PFSK-1 (cell line): ENCODE measurements at regions not wholly inside any gene's neighbourhood (a gene's known extent, or its start where the extent isn't known, plus 50 kb on each side); places are given as distances from the start of the nearest gene placed in this dataset.

Experiments used
- FOXP2 ChIP-seq: optimal IDR thresholded peaks from 2 replicates; pipeline ENCODE3; 2011; ENCODE audit warnings: borderline replicate concordance, control low read depth, inconsistent platforms; ENCODE audit not compliant: insufficient read depth; ENCODE audit errors: extremely low read length, extremely low read depth
- POLR2AphosphoS5 ChIP-seq: IDR thresholded peaks from 2 replicates; pipeline ENCODE4 v1.6.1; 2012; ENCODE audit warnings: low read depth, mild to moderate bottlenecking, control low read depth, low read length, moderate library complexity
- REST ChIP-seq, 2 experiments: IDR thresholded peaks; 2 replicates each; pipeline versions ENCODE4 v1.6.1 to v1.8.0; 2011 to 2012; ENCODE audit warnings: low read depth in 2 of 2, low read length in 2 of 2, control low read depth in 1 of 2, inconsistent platforms in 1 of 2, mild to moderate bottlenecking in 1 of 2, moderate library complexity in 1 of 2; ENCODE audit not compliant: insufficient read depth in 1 of 2
- SIN3A ChIP-seq: IDR thresholded peaks from 2 replicates; pipeline ENCODE4 v1.6.1; 2012; ENCODE audit warnings: mild to moderate bottlenecking, low read length, moderate library complexity, borderline replicate concordance; ENCODE audit not compliant: insufficient read depth
- TAF1 ChIP-seq: IDR thresholded peaks from 2 replicates; pipeline ENCODE4 v1.6.1; 2012; ENCODE audit warnings: low read length, control low read depth, borderline replicate concordance; ENCODE audit not compliant: insufficient read depth

- no peak for TF ChIP-seq TAF1
- TF ChIP-seq POLR2AphosphoS5, result no peak
- TF ChIP-seq REST (IDR thresholded peaks at IDR 0.05; ENCODE audit: insufficient read depth in 1 of 2, low read depth in 2 of 2, low read length in 2 of 2), result no peak
- TF ChIP-seq SIN3A, result no peak
- TF ChIP-seq FOXP2, result no peak
Observed at GRCh38 chr2:62375113-62375420, 130.9 kb downstream of the TMEM17 start.
